Neutrophil (primary cell): ENCODE measurements at regions not wholly inside any gene's neighbourhood (a gene's known extent, or its start where the extent isn't known, plus 50 kb on each side); places are given as distances from the start of the nearest gene placed in this dataset.

Source experiments
- H3K27ac ChIP-seq: fragments of 200-600 bp; sonication (generic); 2 replicates; pipeline ENCODE4 v1.5.1; 2016; ENCODE audit warnings: mild to moderate bottlenecking, moderate library complexity
- H3K27me3 ChIP-seq: fragments of 200-600 bp; sonication (generic); 2 replicates; pipeline ENCODE4 v1.6.0; 2016; ENCODE audit warnings: mild to moderate bottlenecking
- H3K36me3 ChIP-seq: fragments of 200-600 bp; sonication (generic); 2 replicates; pipeline ENCODE4 v1.5.1; 2017
- H3K4me1 ChIP-seq, 2 experiments: fragments of 200-600 bp in 1 of 2; sonication (generic) in 1 of 2; 1 replicate in 1 of 2; 2 replicates in 1 of 2; pipeline versions ENCODE4 v1.5.1 to v1.6.1; 2013 to 2016; ENCODE audit warnings: low read depth in 1 of 2, low read length in 1 of 2, mild to moderate bottlenecking in 1 of 2, moderate library complexity in 1 of 2; ENCODE audit not compliant: control insufficient read depth in 1 of 2, insufficient read depth in 1 of 2
- H3K4me3 ChIP-seq, 2 experiments: fragments of 200-600 bp in 1 of 2; sonication (generic) in 1 of 2; 1 replicate in 1 of 2; 2 replicates in 1 of 2; pipeline ENCODE4 v1.5.1; 2013 to 2016; ENCODE audit warnings: low read depth in 1 of 2, low read length in 1 of 2, mild to moderate bottlenecking in 1 of 2, moderate library complexity in 1 of 2
- H3K9me3 ChIP-seq: fragments of 200-600 bp; sonication (generic); 2 replicates; pipeline ENCODE4 v1.5.1; 2016
- TF ChIP-seq, protein P1 (sequence below): fragments of 200-600 bp; sonication (generic); IDR thresholded peaks from 2 replicates; pipeline ENCODE4 v1.5.1; 2016; ENCODE audit warnings: antibody characterized with exemption

DNA sequence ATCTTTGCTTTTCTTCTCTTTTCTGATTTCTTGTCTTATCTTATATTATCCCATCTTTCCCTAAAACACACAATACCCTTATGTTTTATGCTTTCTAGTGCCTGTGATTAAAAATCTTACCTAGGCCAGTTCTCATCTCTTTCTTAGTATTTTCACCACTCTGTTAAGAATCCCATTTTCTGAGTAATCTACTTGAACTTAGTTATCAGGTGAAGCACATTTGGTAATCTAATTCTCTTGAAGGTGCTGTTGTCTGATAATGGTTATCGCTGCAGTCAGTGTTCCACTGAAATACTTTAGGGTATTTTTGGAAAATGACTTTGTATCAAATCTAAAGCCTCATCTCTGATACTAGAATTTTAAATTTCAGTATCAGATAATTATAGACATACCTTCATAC is 192.5 kb upstream of the MAN1A1 start:
- Histone ChIP-seq H3K4me3 (no peak overlapping the region), H3K4me1 (no peaks in the 10 kb centered on the region), H3K27ac (no peak overlapping the region), H3K27me3 (no peaks in the 10 kb centered on the region), H3K36me3 (no peaks in the 10 kb centered on the region), H3K9me3 (no peaks in the 10 kb centered on the region)
- TF ChIP-seq, protein P1, sequence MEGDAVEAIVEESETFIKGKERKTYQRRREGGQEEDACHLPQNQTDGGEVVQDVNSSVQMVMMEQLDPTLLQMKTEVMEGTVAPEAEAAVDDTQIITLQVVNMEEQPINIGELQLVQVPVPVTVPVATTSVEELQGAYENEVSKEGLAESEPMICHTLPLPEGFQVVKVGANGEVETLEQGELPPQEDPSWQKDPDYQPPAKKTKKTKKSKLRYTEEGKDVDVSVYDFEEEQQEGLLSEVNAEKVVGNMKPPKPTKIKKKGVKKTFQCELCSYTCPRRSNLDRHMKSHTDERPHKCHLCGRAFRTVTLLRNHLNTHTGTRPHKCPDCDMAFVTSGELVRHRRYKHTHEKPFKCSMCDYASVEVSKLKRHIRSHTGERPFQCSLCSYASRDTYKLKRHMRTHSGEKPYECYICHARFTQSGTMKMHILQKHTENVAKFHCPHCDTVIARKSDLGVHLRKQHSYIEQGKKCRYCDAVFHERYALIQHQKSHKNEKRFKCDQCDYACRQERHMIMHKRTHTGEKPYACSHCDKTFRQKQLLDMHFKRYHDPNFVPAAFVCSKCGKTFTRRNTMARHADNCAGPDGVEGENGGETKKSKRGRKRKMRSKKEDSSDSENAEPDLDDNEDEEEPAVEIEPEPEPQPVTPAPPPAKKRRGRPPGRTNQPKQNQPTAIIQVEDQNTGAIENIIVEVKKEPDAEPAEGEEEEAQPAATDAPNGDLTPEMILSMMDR, result no peak

DNA sequence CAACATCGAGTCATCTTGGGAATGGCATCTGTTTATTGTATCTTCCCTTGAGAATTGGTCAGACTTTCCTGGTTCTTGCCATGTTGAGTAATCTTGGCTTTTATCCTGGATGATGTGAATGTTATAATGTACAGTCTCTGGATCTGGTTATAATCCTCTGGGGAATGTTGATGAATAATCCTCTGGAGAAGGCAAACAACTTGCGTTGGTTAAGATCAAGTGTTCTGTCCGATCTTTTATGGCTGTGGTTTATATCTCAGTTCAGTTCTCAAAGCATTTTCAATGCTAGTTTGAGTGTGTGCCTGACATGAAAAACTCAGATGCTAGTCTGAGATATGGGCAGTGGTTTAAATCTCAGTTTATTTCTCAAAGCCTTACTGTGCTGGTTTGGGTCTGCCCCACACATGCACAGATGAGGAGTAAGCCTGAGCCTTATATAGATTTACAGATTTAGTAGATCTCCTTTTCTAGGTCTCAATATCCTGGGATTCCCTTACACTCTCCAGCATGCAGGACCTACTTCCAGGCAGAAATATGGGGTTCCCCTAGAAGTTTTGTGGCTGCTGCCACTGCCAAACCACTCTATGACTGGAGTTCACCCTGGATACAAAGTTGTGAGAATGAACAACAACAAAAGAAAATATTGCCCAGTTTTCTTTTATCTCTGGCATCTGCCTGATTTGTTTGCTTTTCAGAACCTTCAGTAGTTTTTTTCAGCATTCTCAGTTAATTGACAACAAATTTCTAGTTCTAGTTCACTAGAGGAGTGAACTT is 191.8 kb upstream of the MAN1A1 start:
- Histone ChIP-seq H3K4me3 (no peak overlapping the region), H3K4me1 (no peaks in the 10 kb centered on the region), H3K9me3 (no peaks in the 10 kb centered on the region), H3K36me3 (no peaks in the 10 kb centered on the region), H3K27me3 (no peaks in the 10 kb centered on the region), H3K27ac (no peak overlapping the region)
- TF ChIP-seq, protein P1, result no peak

DNA sequence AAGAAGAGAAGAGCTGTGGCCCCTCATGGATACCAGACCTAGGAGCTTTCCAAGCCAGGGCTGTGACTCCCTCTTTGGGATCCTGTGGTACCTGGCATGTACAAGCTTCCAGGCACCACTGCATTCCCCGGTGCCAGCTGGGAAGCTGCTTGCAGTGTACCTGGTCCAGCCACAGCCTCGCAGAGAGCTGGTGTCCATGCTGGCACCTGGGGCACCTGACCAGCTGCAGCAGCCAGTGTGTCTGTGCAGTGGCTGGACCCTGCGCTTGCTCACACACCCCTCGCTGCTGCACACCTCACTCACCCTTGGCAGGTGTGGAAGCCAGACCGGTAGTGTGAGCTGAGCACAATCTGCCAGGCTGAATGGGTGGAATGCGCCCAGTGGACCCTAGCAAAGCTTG is 190.9 kb upstream of the MAN1A1 start:
- Histone ChIP-seq H3K9me3 (no peaks in the 10 kb centered on the region), H3K4me1 (no peaks in the 10 kb centered on the region), H3K27me3 (no peaks in the 10 kb centered on the region), H3K27ac (no peak overlapping the region), H3K4me3 (no peak overlapping the region), H3K36me3 (no peaks in the 10 kb centered on the region)
- TF ChIP-seq, protein P1, result no peak

DNA sequence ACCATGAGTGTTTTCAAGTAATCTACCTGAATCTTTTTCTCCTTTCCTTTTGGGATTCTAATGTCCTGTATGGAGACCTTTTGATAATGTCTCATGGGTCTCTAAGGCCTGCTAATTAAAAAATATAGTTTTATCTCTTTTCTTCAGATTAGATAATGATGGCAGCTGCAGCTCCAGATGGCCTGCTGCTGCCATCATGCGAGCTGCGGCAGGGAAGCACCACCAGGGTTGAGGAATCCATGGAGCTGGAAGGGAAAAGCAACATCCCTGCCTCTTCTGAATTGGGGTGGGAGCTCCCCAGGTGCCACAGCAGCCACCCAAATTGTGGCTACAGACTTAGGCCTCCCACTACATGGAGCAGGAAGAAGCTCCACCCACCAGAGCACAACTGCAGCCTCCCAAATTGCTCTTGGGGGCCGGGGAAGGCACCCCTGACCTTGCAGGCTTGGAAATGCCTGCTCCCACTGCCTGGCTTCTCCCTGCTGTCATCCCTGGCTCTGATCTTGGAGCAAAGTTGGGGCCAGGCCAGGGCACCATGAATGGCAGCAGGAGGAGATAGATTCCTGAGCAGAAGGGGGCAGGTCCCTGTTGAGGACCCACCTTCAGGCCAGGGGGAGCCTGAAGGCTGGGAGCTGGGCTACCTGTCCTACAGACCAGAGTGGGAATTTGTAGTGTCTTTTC is 189.6 kb upstream of the MAN1A1 start:
- Histone ChIP-seq H3K36me3 (no peaks in the 10 kb centered on the region), H3K27ac (no peak overlapping the region), H3K4me3 (no peak overlapping the region), H3K27me3 (no peaks in the 10 kb centered on the region), H3K9me3 (no peaks in the 10 kb centered on the region), H3K4me1 (no peaks in the 10 kb centered on the region)
- TF ChIP-seq, protein P1, result no peak

DNA sequence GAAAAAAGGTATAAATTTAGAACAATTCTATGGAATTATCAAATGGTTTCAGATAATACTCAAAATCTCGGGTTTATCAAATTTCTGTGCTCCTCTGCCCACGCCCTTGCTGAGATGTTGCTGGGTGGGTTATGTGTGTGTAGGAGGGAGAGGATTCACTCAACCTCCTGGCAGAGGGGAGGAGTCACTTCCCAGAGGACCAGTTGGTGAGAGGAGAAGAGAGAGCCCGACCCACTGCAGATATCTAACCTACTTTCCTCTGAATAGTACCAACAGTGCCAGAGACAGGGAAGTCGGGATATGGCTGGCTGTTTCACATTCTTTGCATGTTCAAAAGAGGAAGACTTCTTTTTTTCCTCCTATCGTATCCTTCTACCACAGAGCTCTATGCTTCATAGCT is 187.1 kb upstream of the MAN1A1 start:
- TF ChIP-seq, protein P1, result no peak
- Histone ChIP-seq H3K4me3 (no peak overlapping the region), H3K9me3 (no peaks in the 10 kb centered on the region), H3K27me3 (no peaks in the 10 kb centered on the region), H3K27ac (no peak overlapping the region), H3K4me1 (no peaks in the 10 kb centered on the region), H3K36me3 (no peaks in the 10 kb centered on the region)
